Calu3 (cell line): ENCODE measurements at regions not wholly inside any gene's neighbourhood (a gene's known extent, or its start where the extent isn't known, plus 50 kb on each side); places are given as distances from the start of the nearest gene placed in this dataset.

ENCODE experiments used
- BruUV-seq: library from RNA; stranded (reverse); fragments of 400-500 nt; replicated peaks from 2 replicates; lab custom pipeline; 2021; lab: Mats Ljungman, UMichigan
- CTCF ChIA-PET: fragments of 300-600 bp; sonication (Branson Sonifier 250); formaldehyde crosslinking; loops from one replicate; lab custom pipeline; 2022; ENCODE audit warnings: antibody characterized with exemption; lab: Charles Lee
- DNase-seq: peaks from one replicate; pipeline ENCODE4 v3.0.0; 2022
- H3K27ac Mint-ChIP-seq: one replicate; pipeline ENCODE4 v1.8.0; 2022; ENCODE audit warnings: mixed read lengths; ENCODE audit not compliant: unreplicated experiment
- H3K27me3 Mint-ChIP-seq: one replicate; pipeline ENCODE4 v1.8.0; 2022; ENCODE audit warnings: mixed read lengths; ENCODE audit not compliant: unreplicated experiment
- H3K36me3 Mint-ChIP-seq: one replicate; pipeline ENCODE4 v1.8.0; 2022; ENCODE audit warnings: mild to moderate bottlenecking, moderate library complexity, mixed read lengths; ENCODE audit not compliant: insufficient read depth, unreplicated experiment
- H3K4me1 Mint-ChIP-seq: one replicate; pipeline ENCODE4 v1.8.0; 2022; ENCODE audit warnings: mild to moderate bottlenecking, low read depth, mixed read lengths; ENCODE audit not compliant: unreplicated experiment
- H3K4me3 Mint-ChIP-seq: one replicate; pipeline ENCODE4 v1.8.0; 2022; ENCODE audit warnings: mild to moderate bottlenecking, low read depth, moderate library complexity, mixed read lengths; ENCODE audit not compliant: unreplicated experiment
- H3K9me3 Mint-ChIP-seq: one replicate; pipeline ENCODE4 v1.8.0; 2022; ENCODE audit warnings: low read depth, mixed read lengths; ENCODE audit not compliant: unreplicated experiment
- intact Hi-C: fragments of 100-400 bp; cut with micrococcal nuclease; formaldehyde crosslinking; loops from one replicate; pipeline ENCODE4 v1.10.0; 2022; ENCODE audit not compliant: unreplicated experiment
- TF ChIP-seq, protein P1 (sequence below): fragments of 200-600 bp; IDR thresholded peaks from one replicate; pipeline ENCODE4 v1.8.0; 2022; ENCODE audit warnings: antibody characterized with exemption; ENCODE audit not compliant: unreplicated experiment

DNA sequence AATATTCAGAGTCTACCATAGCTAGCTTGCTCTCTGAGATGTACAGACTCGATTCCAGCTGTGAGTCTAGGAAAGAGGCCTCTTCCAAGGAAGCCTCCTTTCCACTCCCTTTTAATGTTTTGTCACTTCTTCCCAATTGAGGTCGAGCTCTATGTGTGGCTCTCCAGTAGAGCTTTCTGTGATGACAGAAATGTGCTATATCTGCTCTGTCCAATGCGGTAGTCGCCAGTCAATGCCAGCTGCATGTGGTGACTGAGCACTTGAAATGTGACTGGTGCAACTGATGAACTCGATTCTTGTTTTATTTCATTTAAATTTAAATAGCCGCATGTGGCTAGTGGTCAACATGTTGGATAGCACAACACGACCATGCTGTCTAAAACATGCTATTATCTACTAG, 387.0 kb upstream of the NRP1 start:
- H3K4me3 Mint-ChIP-seq: no peak overlapping the region
- H3K9me3 Mint-ChIP-seq: no peaks in the 10 kb centered on the region
- intact Hi-C loops: no loop called here
- no TSS peak for BruUV-seq
- CTCF ChIA-PET: no interaction called here
- TF ChIP-seq, protein P1, sequence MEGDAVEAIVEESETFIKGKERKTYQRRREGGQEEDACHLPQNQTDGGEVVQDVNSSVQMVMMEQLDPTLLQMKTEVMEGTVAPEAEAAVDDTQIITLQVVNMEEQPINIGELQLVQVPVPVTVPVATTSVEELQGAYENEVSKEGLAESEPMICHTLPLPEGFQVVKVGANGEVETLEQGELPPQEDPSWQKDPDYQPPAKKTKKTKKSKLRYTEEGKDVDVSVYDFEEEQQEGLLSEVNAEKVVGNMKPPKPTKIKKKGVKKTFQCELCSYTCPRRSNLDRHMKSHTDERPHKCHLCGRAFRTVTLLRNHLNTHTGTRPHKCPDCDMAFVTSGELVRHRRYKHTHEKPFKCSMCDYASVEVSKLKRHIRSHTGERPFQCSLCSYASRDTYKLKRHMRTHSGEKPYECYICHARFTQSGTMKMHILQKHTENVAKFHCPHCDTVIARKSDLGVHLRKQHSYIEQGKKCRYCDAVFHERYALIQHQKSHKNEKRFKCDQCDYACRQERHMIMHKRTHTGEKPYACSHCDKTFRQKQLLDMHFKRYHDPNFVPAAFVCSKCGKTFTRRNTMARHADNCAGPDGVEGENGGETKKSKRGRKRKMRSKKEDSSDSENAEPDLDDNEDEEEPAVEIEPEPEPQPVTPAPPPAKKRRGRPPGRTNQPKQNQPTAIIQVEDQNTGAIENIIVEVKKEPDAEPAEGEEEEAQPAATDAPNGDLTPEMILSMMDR: no peak
- DNase-seq: no peak
- H3K27ac Mint-ChIP-seq: no peak overlapping the region
- H3K27me3 Mint-ChIP-seq: no peaks in the 10 kb centered on the region
- H3K36me3 Mint-ChIP-seq: no peaks in the 10 kb centered on the region
- H3K4me1 Mint-ChIP-seq: peaks cover 21% of the 10 kb centered on the region

DNA sequence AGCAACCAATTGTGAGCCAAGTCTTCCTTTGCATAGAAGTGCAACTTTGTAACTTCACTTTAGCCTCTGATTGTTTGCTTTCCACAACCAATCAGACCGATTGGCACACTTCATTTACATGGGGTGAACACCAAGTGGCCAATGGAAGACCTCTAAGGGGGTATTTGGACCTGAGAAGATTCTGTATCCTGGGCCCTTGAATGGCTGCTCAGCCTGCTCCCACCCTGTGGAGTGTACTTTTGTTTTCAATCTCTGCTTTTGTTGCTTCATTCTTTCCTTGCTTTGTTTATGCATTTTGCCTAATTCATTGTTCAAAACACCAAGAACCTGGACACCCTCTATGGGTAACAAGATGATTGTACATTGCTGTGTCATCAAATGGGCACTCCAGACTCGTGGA, 385.7 kb upstream of the NRP1 start:
- TF ChIP-seq, protein P1: no peak
- intact Hi-C loops: no loop called here
- DNase-seq: no peak
- Mint-ChIP-seq H3K9me3 (no peaks in the 10 kb centered on the region), H3K4me3 (no peak overlapping the region), H3K4me1 (peaks cover 21% of the 10 kb centered on the region), H3K27ac (no peak overlapping the region), H3K36me3 (no peaks in the 10 kb centered on the region), H3K27me3 (no peaks in the 10 kb centered on the region)
- CTCF ChIA-PET: no interaction called here
- BruUV-seq: no TSS peak

DNA sequence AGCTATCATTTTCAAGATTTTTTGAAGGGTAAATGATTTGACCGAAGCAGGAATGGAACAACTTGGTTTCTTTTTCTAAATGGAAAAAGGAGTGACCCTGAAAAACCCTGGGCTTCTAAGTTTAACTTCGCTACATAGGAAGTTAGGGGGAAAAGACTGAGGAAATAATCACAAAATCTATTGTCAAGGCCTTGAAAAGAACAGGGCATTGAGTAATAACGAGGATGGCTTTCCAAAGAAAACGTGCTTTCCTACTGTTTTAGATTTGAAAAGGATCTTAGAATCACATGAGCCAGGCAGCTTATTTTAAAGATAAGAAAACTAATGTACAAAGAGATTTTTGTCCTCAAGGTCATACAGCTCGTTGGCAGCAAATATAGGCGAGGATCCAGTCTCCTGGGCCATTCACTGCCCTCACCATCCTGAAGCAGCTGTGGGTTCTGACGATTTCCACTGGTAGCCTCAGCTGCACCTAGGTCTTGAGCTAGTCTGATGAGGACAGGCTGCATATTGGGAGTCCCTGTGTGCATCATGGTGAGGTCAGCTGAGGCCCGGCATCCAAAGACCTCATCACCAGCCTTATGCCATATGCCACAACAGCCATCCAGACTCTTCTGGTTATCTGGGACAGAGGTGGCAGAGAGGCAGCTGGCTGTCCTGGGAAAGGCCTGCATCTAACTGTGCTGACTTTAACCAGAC, 384.7 kb upstream of the NRP1 start:
- H3K4me1 Mint-ChIP-seq: peaks cover 21% of the 10 kb centered on the region
- H3K27ac Mint-ChIP-seq: no peak overlapping the region
- H3K9me3 Mint-ChIP-seq: no peaks in the 10 kb centered on the region
- H3K36me3 Mint-ChIP-seq: no peaks in the 10 kb centered on the region
- no TSS peak for BruUV-seq
- TF ChIP-seq, protein P1: no peak
- H3K4me3 Mint-ChIP-seq: no peak overlapping the region
- H3K27me3 Mint-ChIP-seq: no peaks in the 10 kb centered on the region
- no peak for DNase-seq
- CTCF ChIA-PET: no interaction called here
- intact Hi-C loops: loop anchor here (10.0 kb wide), 1 partner anchor 384 kb away; the partner anchor contains the start of gene NRP1

DNA sequence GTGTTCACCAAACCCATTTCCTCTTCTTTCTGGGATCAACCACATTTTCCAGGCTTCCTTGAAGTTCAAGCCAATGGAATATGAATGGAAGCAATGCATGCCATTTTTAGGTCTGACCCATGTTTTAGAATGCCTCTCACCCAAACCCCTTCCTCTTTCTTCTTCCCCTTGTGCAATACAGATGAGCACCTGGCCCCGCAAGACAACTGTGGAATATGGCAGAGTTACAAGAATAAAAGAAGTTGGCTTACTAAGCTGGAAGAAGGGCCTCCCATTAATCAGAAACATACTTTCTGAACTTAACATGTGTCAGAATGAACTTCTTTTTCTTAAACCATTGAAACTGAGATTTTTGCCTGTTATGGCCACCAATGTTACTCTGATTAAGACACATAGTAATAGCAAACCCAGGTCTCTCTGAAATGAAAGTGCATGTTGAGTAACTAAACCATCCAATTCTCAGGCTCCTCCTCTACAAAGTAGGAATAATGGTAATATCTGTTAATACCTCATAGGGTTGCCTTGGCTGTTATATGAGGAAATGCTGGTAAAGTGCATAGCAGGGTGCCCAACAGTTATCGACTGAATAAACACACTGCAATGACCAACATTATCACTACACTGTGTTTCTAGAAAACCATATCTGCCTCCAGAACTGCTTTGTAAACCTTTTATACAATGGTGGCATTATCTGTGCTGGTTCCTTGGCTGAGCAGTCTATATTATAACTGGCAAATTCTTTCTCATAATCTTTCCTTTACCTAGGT, 382.2 kb upstream of the NRP1 start:
- TF ChIP-seq, protein P1: no peak
- peak; percentile 15 for DNase-seq
- Mint-ChIP-seq H3K27ac (no peak overlapping the region), H3K4me1 (peaks cover 13% of the 10 kb centered on the region), H3K36me3 (no peaks in the 10 kb centered on the region), H3K9me3 (no peaks in the 10 kb centered on the region), H3K4me3 (no peak overlapping the region), H3K27me3 (no peaks in the 10 kb centered on the region)
- BruUV-seq: no TSS peak
- CTCF ChIA-PET: no interaction called here
- intact Hi-C loops: loop anchor here (10.0 kb wide), 1 partner anchor 382 kb away; the partner anchor contains the start of gene NRP1
